CD4-positive, alpha-beta T cell treated with Interleukin-6 for 4 hours (primary cell): ENCODE measurements at regions not wholly inside any gene's neighbourhood (a gene's known extent, or its start where the extent isn't known, plus 50 kb on each side); places are given as distances from the start of the nearest gene placed in this dataset.

Source experiments
- DNase-seq: peaks from one replicate; pipeline ENCODE4 v3.0.0-alpha.2; 2020; ENCODE audit warnings: mixed read lengths

DNA sequence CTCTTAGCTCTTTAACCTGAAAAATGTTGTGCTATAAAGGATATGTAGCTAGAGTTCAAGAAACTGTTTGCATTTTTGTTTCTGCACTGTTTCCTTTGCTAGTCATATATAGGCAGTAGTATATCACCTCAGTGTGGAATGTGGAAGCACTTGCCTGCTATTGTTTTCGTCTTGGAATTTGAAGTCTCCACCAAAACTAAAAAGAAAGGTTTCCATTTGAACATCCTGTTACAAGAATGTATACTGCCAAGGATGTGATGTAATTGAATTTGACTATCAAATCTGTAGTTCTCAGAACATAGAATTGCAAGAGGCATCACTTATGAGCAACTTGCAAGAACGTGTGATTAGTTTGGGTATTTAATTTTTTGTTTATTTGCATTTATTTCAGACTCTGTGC lies 51.1 kb upstream of the MEOX2 start:
- no peak for DNase-seq
